Vagina (tissue), 2 donors: ENCODE measurements at regions not wholly inside any gene's neighbourhood (a gene's known extent, or its start where the extent isn't known, plus 50 kb on each side); places are given as distances from the start of the nearest gene placed in this dataset.

Experiments used
- DNase-seq, 2 donors: peaks; one replicate each; pipeline ENCODE4 v3.0.0-alpha.2; 2017; ENCODE audit errors: extremely low spot score in 2 of 2
- H3K27ac ChIP-seq: fragments of 200-600 bp; sonication (generic); one replicate; pipeline ENCODE4 v1.5.1; 2019
- H3K27me3 ChIP-seq: fragments of 200-600 bp; sonication (generic); one replicate; pipeline ENCODE4 v1.5.1; 2019
- H3K36me3 ChIP-seq, 2 donors: fragments of 200-600 bp; sonication (generic); one replicate each; pipeline ENCODE4 v1.5.1; 2017 to 2019
- H3K4me1 ChIP-seq: fragments of 200-600 bp; sonication (generic); one replicate; pipeline ENCODE4 v1.5.1; 2019
- H3K4me3 ChIP-seq, 2 donors: fragments of 200-600 bp; sonication (generic); 1 replicate in 1 of 2; 2 replicates in 1 of 2; pipeline ENCODE4 v1.5.1; 2016 to 2019
- H3K9me3 ChIP-seq: fragments of 200-600 bp; sonication (generic); one replicate; pipeline ENCODE4 v1.5.1; 2019
- POLR2A ChIP-seq, 2 donors: fragments of 450-650 bp; IDR thresholded peaks; one replicate each; pipeline ENCODE4 v1.6.1; 2017; ENCODE audit warnings: antibody characterized with exemption in 2 of 2, mild to moderate bottlenecking in 2 of 2, moderate library complexity in 2 of 2
- POLR2AphosphoS5 ChIP-seq, 2 donors: sonication (generic); formaldehyde crosslinking; IDR thresholded peaks; one replicate each; pipeline ENCODE4 v1.9.0; 2017; ENCODE audit warnings: antibody characterized with exemption in 2 of 2, mild to moderate bottlenecking in 2 of 2, low read depth in 1 of 2; ENCODE audit not compliant: insufficient read depth in 1 of 2
- intact Hi-C: fragments of 100-400 bp; cut with DNase I; formaldehyde crosslinking; loops from one replicate; pipeline ENCODE4 v1.15.1; 2023
- TF ChIP-seq, protein P1 (sequence below), 3 experiments: fragments of 450-650 bp in 2 of 3; fragments of 200-600 bp in 1 of 3; sonication (generic) in 1 of 3; IDR thresholded peaks; one replicate each; pipeline ENCODE4 v1.5.1; 2017 to 2019; ENCODE audit warnings: antibody characterized with exemption in 3 of 3, mild to moderate bottlenecking in 2 of 3, moderate library complexity in 2 of 3

DNA sequence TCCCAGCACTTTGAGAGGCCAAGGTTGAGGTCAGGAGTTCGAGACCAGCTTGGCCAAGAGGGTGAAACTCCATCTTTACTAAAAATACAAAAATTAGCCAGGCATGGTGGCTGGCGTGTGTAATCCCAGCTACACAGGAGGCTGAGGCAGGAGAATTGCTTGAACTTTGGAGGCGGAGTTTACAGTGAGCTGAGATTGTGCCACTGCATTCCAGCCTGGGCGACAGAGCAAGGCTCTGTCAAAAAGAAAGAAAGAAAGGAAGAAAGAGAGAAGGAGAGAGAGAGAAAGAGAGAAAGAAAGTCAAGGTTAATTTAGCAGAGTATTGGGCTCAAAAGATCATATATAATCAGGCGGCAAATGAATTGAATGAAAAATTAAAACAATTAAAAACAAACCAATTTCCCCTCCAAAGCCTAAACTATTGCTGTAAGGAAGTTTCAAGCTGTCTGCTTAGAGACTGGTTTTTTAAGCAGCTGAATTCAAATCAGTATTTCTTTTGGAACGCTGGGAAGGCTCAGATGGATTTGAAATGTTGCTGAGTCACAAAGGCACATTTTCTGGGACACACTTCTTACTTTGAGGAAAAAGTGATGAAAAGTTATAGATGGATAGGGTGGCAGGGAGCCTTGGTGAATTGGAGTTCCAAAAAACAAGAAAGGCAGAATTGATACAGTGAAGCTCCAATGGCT is 81.3 kb upstream of the BHLHE40 start:
- no peak for TF ChIP-seq POLR2AphosphoS5 (IDR thresholded peaks at IDR 0.05; ENCODE audit: insufficient read depth in 1 of 2, low read depth in 1 of 2)
- H3K27me3 ChIP-seq: no peaks in the 10 kb centered on the region
- H3K4me3 ChIP-seq: no peak overlapping the region
- intact Hi-C loops: no loop called here
- DNase-seq: no peak
- H3K4me1 ChIP-seq: peaks cover 32% of the 10 kb centered on the region
- peak overlapping the region; percentile 40 for H3K27ac ChIP-seq
- H3K9me3 ChIP-seq: no peaks in the 10 kb centered on the region
- no peaks in the 10 kb centered on the region for H3K36me3 ChIP-seq

DNA sequence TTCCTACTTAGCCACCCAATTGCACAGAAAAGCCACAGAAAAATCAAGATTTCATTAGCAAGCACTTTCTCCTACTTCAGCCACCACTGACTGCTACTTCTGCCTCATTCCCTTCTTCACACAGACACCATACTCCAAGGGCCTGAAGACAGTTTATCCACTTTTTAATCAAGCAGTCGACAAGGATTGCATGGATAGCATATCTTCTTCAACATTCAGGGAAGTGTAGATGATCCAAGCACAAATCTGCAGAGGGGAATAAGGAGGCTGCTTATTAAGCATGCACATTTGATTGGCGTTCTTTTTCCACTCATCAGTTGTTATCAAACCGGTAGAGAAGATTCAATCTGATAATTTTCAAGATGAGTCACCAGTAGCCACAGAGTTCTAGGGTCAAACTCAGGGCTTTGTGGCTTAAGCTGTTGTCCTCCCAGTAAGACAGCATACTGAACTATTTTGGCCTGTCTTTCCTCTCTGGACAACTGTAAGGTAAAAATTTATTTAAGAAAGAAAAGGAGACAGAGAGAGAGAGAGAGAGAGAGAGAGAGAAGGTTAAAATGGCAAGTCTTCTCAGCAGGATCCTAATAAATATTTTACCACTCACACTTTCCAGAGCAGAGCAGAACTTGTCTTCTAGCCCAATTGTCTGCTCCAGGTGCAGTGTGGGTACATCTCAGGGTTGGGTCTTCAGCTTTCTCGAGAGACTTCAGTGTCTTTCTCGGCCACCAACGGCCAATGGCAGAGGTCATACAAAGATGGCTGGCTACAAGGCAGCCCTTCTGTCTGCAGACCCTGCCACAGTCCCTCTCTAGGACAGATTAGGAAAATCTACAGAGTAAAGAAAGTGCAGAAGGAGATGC is 80.6 kb upstream of the BHLHE40 start:
- TF ChIP-seq POLR2AphosphoS5 (IDR thresholded peaks at IDR 0.05; ENCODE audit: insufficient read depth in 1 of 2, low read depth in 1 of 2) (no peak), POLR2A (IDR thresholded peaks at IDR 0.05) (no peak)
- TF ChIP-seq, protein P1, sequence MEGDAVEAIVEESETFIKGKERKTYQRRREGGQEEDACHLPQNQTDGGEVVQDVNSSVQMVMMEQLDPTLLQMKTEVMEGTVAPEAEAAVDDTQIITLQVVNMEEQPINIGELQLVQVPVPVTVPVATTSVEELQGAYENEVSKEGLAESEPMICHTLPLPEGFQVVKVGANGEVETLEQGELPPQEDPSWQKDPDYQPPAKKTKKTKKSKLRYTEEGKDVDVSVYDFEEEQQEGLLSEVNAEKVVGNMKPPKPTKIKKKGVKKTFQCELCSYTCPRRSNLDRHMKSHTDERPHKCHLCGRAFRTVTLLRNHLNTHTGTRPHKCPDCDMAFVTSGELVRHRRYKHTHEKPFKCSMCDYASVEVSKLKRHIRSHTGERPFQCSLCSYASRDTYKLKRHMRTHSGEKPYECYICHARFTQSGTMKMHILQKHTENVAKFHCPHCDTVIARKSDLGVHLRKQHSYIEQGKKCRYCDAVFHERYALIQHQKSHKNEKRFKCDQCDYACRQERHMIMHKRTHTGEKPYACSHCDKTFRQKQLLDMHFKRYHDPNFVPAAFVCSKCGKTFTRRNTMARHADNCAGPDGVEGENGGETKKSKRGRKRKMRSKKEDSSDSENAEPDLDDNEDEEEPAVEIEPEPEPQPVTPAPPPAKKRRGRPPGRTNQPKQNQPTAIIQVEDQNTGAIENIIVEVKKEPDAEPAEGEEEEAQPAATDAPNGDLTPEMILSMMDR (IDR thresholded peaks at IDR 0.05): no peak
- intact Hi-C loops: no loop called here
- Histone ChIP-seq H3K9me3 (no peaks in the 10 kb centered on the region), H3K27ac (peak overlapping the region; percentile 40), H3K27me3 (no peaks in the 10 kb centered on the region), H3K4me1 (peaks cover 32% of the 10 kb centered on the region), H3K4me3 (no peak overlapping the region), H3K36me3 (no peaks in the 10 kb centered on the region)
- no peak for DNase-seq

DNA sequence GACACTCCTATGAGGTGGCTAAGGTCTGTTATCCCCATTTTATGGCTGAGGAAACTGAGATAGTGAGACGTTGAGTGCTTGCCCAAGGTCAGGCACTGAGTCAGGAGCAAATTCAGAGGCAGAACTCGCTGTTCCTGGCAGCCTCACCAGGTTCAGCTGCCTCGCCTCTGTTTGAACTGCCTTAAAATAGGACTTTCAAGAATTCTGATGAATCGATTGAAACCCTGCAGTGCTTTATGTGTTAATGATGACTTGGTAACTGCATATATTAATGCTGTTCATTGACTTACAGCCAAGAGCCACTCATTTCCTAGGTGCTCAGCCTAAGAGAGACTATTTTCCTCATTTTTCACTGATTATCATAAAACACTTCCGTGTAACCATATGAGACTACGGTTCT is 79.5 kb upstream of the BHLHE40 start:
- TF ChIP-seq POLR2A (IDR thresholded peaks at IDR 0.05) (no peak), POLR2AphosphoS5 (IDR thresholded peaks at IDR 0.05; ENCODE audit: insufficient read depth in 1 of 2, low read depth in 1 of 2) (no peak)
- TF ChIP-seq, protein P1 (IDR thresholded peaks at IDR 0.05): no peak
- peaks cover 39% of the 10 kb centered on the region for H3K4me1 ChIP-seq
- DNase-seq: no peak
- H3K36me3 ChIP-seq: no peaks in the 10 kb centered on the region
- H3K4me3 ChIP-seq: no peak overlapping the region
- no peak overlapping the region for H3K27ac ChIP-seq
- no peaks in the 10 kb centered on the region for H3K9me3 ChIP-seq
- no peaks in the 10 kb centered on the region for H3K27me3 ChIP-seq
- intact Hi-C loops: no loop called here

DNA sequence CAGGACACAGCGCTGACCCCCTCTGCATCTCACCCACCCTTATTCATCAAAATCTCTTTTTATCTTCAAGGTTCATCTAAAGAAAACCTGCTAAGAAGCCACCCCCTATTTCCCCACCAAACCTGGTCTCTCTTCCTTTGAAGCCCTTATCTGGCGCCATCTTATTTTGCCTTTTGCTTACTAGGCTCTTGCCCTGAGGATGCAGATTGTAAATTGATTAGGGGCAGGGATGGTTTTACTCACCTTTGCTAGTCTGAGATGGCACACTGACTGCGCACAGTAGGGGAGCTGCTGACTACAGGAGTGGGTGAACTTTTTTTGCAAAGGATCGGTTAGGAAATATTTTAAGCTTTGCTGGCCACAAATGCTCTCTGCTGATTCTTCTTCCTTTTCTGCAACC is 78.9 kb upstream of the BHLHE40 start:
- no peak for DNase-seq
- Histone ChIP-seq H3K4me3 (no peak overlapping the region), H3K27me3 (no peaks in the 10 kb centered on the region), H3K9me3 (no peaks in the 10 kb centered on the region), H3K27ac (no peak overlapping the region), H3K36me3 (no peaks in the 10 kb centered on the region), H3K4me1 (peaks cover 40% of the 10 kb centered on the region)
- TF ChIP-seq POLR2AphosphoS5 (IDR thresholded peaks at IDR 0.05; ENCODE audit: insufficient read depth in 1 of 2, low read depth in 1 of 2) (no peak), POLR2A (IDR thresholded peaks at IDR 0.05) (no peak)
- TF ChIP-seq, protein P1 (IDR thresholded peaks at IDR 0.05): no peak
- intact Hi-C loops: no loop called here

DNA sequence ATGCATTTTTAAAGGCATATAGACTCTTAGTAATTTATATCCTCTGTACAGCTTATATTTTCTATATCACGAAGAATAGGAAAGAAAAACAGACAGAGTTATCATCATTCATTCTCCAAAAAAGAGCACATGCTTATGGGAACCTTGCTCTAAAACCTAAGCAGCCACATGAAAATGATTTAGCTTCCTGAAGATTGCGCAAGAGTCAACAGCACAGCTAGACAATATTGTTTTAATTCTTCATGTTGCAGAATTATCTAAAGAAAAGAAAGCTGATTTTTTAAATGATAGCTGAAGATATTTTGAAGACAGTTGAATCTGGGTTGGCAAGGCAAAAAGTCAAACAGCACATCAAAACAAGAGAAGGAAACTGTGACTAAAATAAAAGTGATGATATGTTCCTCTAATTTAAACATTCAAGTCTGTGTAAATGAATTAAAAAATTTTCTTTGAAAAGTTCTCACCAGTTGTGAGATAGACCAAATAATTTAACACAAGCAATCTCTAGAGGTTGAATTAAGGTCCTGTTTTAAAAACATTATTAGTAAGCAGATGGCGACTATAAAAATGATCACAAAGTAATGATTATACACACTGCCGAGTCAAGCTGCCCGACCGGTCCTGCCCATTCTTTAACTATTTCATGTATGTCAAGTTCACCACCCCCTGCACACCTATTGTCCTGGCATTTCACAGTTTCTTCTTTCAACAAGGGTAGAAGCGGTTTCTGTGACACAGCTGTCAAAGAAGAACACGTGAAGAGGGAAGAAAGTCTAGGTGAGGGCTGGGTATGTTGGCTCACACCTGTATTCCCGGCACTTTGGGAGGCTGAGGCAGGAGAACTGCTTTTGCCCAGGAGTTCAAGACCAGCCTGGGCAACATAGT is 74.2 kb upstream of the BHLHE40 start:
- intact Hi-C loops: no loop called here
- no peaks in the 10 kb centered on the region for H3K9me3 ChIP-seq
- H3K36me3 ChIP-seq: no peaks in the 10 kb centered on the region
- no peak for DNase-seq
- peaks cover 12% of the 10 kb centered on the region for H3K4me1 ChIP-seq
- no peaks in the 10 kb centered on the region for H3K27me3 ChIP-seq
- no peak overlapping the region for H3K4me3 ChIP-seq
- TF ChIP-seq POLR2AphosphoS5 (IDR thresholded peaks at IDR 0.05; ENCODE audit: insufficient read depth in 1 of 2, low read depth in 1 of 2) (peak in 1 of 2 donors; percentile 82), POLR2A (IDR thresholded peaks at IDR 0.05) (no peak)
- H3K27ac ChIP-seq: peak overlapping the region; percentile 8
